HCT116 (cell line): ENCODE measurements at regions not wholly inside any gene's neighbourhood (a gene's known extent, or its start where the extent isn't known, plus 50 kb on each side); places are given as distances from the start of the nearest gene placed in this dataset.

Experiments
- ATAC-seq: fragments of 200-7000 bp; cut with Tn5 transposase; 2 replicates; pipeline ENCODE4 v1.9.1; 2020; ENCODE audit warnings: mild to moderate bottlenecking, moderate library complexity
- BruUV-seq: library from RNA; stranded (reverse); fragments of 400-500 nt; replicated peaks from 2 replicates; lab custom pipeline; 2021; lab: Mats Ljungman, UMichigan
- CTCF ChIA-PET: fragments of 300-600 bp; sonication (Branson Sonifier 250); formaldehyde crosslinking; loops from one replicate; lab custom pipeline; 2021; ENCODE audit warnings: antibody characterized with exemption; lab: Charles Lee
- POLR2A ChIA-PET: fragments of 300-600, 350-600 bp; sonication (Branson Sonifier 250); formaldehyde crosslinking; loops from one replicate; lab custom pipeline; 2021; ENCODE audit warnings: antibody characterized with exemption; lab: Charles Lee
- RAD21 ChIA-PET, 2 experiments: fragments of 300-600 bp; sonication (Branson Sonifier 250); formaldehyde crosslinking; loops; one replicate each; lab custom pipeline; 2023; ENCODE audit warnings: low total read pairs in 2 of 2; ENCODE audit not compliant: uncharacterized antibody in 2 of 2, unreplicated experiment in 2 of 2, low non-redundant PET in 1 of 2; lab: Charles Lee
- DNase-seq: peaks from one replicate; pipeline ENCODE4 v3.0.0-alpha.2; 2010; ENCODE audit warnings: low read depth, low spot score
- H2AFZ ChIP-seq: fragments of 200-600 bp; shearing (Covaris generic), sonication (generic); 2 replicates; pipeline ENCODE4 v1.6.1; 2017; ENCODE audit warnings: low read depth, mixed run types, mixed read lengths, antibody characterized with exemption, low read length; ENCODE audit not compliant: poor library complexity, severe bottlenecking
- H3K27ac ChIP-seq: 2 replicates; pipeline ENCODE4 v1.5.1; 2012; ENCODE audit warnings: low read depth, low read length
- H3K27me3 ChIP-seq: fragments of 200-600 bp; sonication (generic); 2 replicates; pipeline ENCODE4 v1.6.1; 2016; ENCODE audit warnings: mixed run types, low read length, mixed read lengths; ENCODE audit not compliant: insufficient read depth
- H3K36me3 ChIP-seq, 2 experiments: fragments of 200-500 bp in 1 of 2; fragments of 200-600 bp in 1 of 2; sonication (Bioruptor generic) in 1 of 2; sonication (generic) in 1 of 2; 2 replicates each; pipeline versions ENCODE4 v1.5.1 to v1.6.1; 2014 to 2016; ENCODE audit warnings: low read length in 2 of 2, inconsistent platforms in 1 of 2, mixed read lengths in 1 of 2, mixed run types in 1 of 2; ENCODE audit not compliant: insufficient read depth in 2 of 2, control insufficient read depth in 1 of 2
- H3K4me1 ChIP-seq, 2 experiments: fragments of 200-600 bp in 1 of 2; sonication (generic) in 1 of 2; 2 replicates each; pipeline versions ENCODE4 v1.5.1 to v1.6.1; 2012 to 2017; ENCODE audit warnings: low read length in 2 of 2, inconsistent platforms in 1 of 2, mild to moderate bottlenecking in 1 of 2, mixed read lengths in 1 of 2, mixed run types in 1 of 2, moderate library complexity in 1 of 2; ENCODE audit not compliant: insufficient read depth in 2 of 2, control insufficient read depth in 1 of 2
- H3K4me2 ChIP-seq: fragments of 200-600 bp; sonication (generic); 2 replicates; pipeline ENCODE4 v1.6.1; 2017; ENCODE audit warnings: mixed run types, low read length, mixed read lengths
- H3K4me3 ChIP-seq, 2 experiments: fragments of 200-600 bp in 1 of 2; sonication (generic) in 1 of 2; replicated peaks in 1 of 2; 2 replicates each; pipeline ENCODE4 v1.5.1; 2011 to 2016; ENCODE audit warnings: low read length in 2 of 2, control low read depth in 1 of 2, low read depth in 1 of 2, mild to moderate bottlenecking in 1 of 2, mixed read lengths in 1 of 2, mixed run types in 1 of 2
- H3K79me2 ChIP-seq: fragments of 200-600 bp; sonication (generic); 2 replicates; pipeline ENCODE4 v1.6.1; 2017; ENCODE audit warnings: mild to moderate bottlenecking, mixed run types, low read length, moderate library complexity, mixed read lengths; ENCODE audit not compliant: insufficient read depth
- H3K9ac ChIP-seq: fragments of 200-600 bp; sonication (generic); 2 replicates; pipeline ENCODE4 v1.6.1; 2016; ENCODE audit warnings: low read length, mixed read lengths
- H3K9me2 ChIP-seq: fragments of 200-600 bp; sonication (generic), shearing (Covaris generic); 2 replicates; pipeline ENCODE4 v1.6.1; 2017; ENCODE audit warnings: mixed run types, mild to moderate bottlenecking, moderate library complexity; ENCODE audit not compliant: insufficient read depth
- H3K9me3 ChIP-seq, 2 experiments: fragments of 200-500 bp in 1 of 2; fragments of 200-600 bp in 1 of 2; sonication (Bioruptor generic) in 1 of 2; sonication (generic) in 1 of 2; 2 replicates each; pipeline ENCODE4 v1.6.1; 2014 to 2017; ENCODE audit warnings: low read length in 2 of 2, mixed read lengths in 2 of 2, inconsistent platforms in 1 of 2, low read depth in 1 of 2, mild to moderate bottlenecking in 1 of 2, mixed run types in 1 of 2, moderate library complexity in 1 of 2; ENCODE audit not compliant: control insufficient read depth in 1 of 2, insufficient read depth in 1 of 2
- H4K20me1 ChIP-seq: fragments of 200-600 bp; sonication (generic), shearing (Covaris generic); 2 replicates; pipeline ENCODE4 v1.6.1; 2017; ENCODE audit warnings: mixed run types, mild to moderate bottlenecking, moderate library complexity; ENCODE audit not compliant: insufficient read depth
- ATF3 ChIP-seq: IDR thresholded peaks from 2 replicates; pipeline ENCODE4 v1.6.1; 2012
- CBX3 ChIP-seq: IDR thresholded peaks from 2 replicates; pipeline ENCODE4 v1.6.1; 2012; ENCODE audit warnings: low read depth
- CTCF ChIP-seq, 3 experiments: fragments of 200-600 bp in 1 of 3; sonication (generic) in 1 of 3; IDR thresholded peaks in 2 of 3; conservative IDR thresholded peaks in 1 of 3; 2 replicates each; pipeline ENCODE4 v1.5.1; 2012 to 2017; ENCODE audit warnings: low read depth in 2 of 3, low read length in 2 of 3, antibody characterized with exemption in 1 of 3, borderline replicate concordance in 1 of 3, control low read depth in 1 of 3, mild to moderate bottlenecking in 1 of 3, mixed read lengths in 1 of 3, mixed run types in 1 of 3, moderate library complexity in 1 of 3; ENCODE audit not compliant: insufficient read depth in 1 of 3
- EGR1 ChIP-seq: IDR thresholded peaks from 2 replicates; pipeline ENCODE4 v1.6.1; 2012; ENCODE audit warnings: low read depth
- ELF1 ChIP-seq: IDR thresholded peaks from 2 replicates; pipeline ENCODE4 v1.6.1; 2012; ENCODE audit warnings: low read depth, borderline replicate concordance
- EZH2phosphoT487 ChIP-seq: fragments of 200-600 bp; IDR thresholded peaks from 2 replicates; pipeline ENCODE4 v1.6.1; 2018; ENCODE audit warnings: antibody characterized with exemption, borderline replicate concordance
- JUND ChIP-seq: IDR thresholded peaks from 2 replicates; pipeline ENCODE4 v1.6.1; 2012
- POLR2A ChIP-seq: IDR thresholded peaks from 2 replicates; pipeline ENCODE4 v1.7.0; 2011; ENCODE audit warnings: borderline replicate concordance; ENCODE audit not compliant: insufficient read depth, insufficient read length; ENCODE audit errors: extremely low read depth
- SIN3A ChIP-seq: IDR thresholded peaks from 2 replicates; pipeline ENCODE4 v1.6.1; 2012; ENCODE audit warnings: low read depth
- SRF ChIP-seq: IDR thresholded peaks from 2 replicates; pipeline ENCODE4 v1.6.1; 2012; ENCODE audit warnings: low read depth
- TCF7L2 ChIP-seq: IDR thresholded peaks from 2 replicates; pipeline ENCODE4 v1.7.0; 2011; ENCODE audit warnings: borderline replicate concordance, inconsistent platforms; ENCODE audit not compliant: insufficient read depth, insufficient read length; ENCODE audit errors: extremely low read depth
- YY1 ChIP-seq: IDR thresholded peaks from 2 replicates; pipeline ENCODE4 v1.6.1; 2011; ENCODE audit warnings: low read length, low read depth, moderate library complexity, mild to moderate bottlenecking; ENCODE audit not compliant: insufficient replicate concordance; ENCODE audit errors: extremely low read depth
- ZBTB33 ChIP-seq: IDR thresholded peaks from 2 replicates; pipeline ENCODE4 v1.6.1; 2011; ENCODE audit warnings: mild to moderate bottlenecking, low read length, moderate library complexity; ENCODE audit not compliant: insufficient replicate concordance; ENCODE audit errors: extremely low read depth
- ZNF274 ChIP-seq: fragments of 200-500 bp; sonication (Bioruptor generic); IDR thresholded peaks from 2 replicates; pipeline ENCODE4 v1.6.1; 2014; ENCODE audit warnings: mild to moderate bottlenecking, low read depth, low read length, inconsistent platforms
- intact Hi-C: fragments of 100-400 bp; cut with micrococcal nuclease; formaldehyde crosslinking; loops from 2 replicates; pipeline ENCODE4 v1.10.0; 2022

- Histone ChIP-seq H3K79me2 (no peaks in the 10 kb centered on the region), H3K4me1 (no peaks in the 10 kb centered on the region), H3K4me2 (no peak overlapping the region), H2AFZ (no peak overlapping the region), H3K27me3 (no peaks in the 10 kb centered on the region), H3K9ac (no peak overlapping the region), H3K4me3 (no peak overlapping the region), H3K9me2 (no peaks in the 10 kb centered on the region), H3K36me3 (no peaks in the 10 kb centered on the region), H3K9me3 (peaks cover 17 to 19% of the 10 kb centered on the region in 2 experiments; a peak in 2 of 4 replicates), H3K27ac (no peak overlapping the region), H4K20me1 (no peaks in the 10 kb centered on the region)
- BruUV-seq = no TSS peak
- DNase-seq (no peak), ATAC-seq (no peak)
- POLR2A ChIA-PET = no interaction called here
- TF ChIP-seq SIN3A = no peak
- TF ChIP-seq ZNF274 = no peak
- intact Hi-C loops = no loop called here
- CTCF ChIA-PET = no interaction called here
- RAD21 ChIA-PET = no interaction called here
Measured at GRCh38 chr1:239240736-239241135, 145.6 kb upstream of the CHRM3 start.

- no peak for ATAC-seq
- Histone ChIP-seq H3K36me3 (no peaks in the 10 kb centered on the region), H3K27ac (no peak overlapping the region), H3K9me3 (peaks cover 11 to 19% of the 10 kb centered on the region in 2 experiments; a peak in 2 of 4 replicates), H3K79me2 (no peaks in the 10 kb centered on the region), H3K4me3 (no peak overlapping the region), H3K27me3 (no peaks in the 10 kb centered on the region), H3K9me2 (no peaks in the 10 kb centered on the region), H3K4me2 (no peak overlapping the region), H4K20me1 (no peaks in the 10 kb centered on the region), H2AFZ (no peak overlapping the region), H3K9ac (no peak overlapping the region), H3K4me1 (no peaks in the 10 kb centered on the region)
- no TSS peak for BruUV-seq
- intact Hi-C loops = no loop called here
- ChIA-PET RAD21 (no interaction called here), CTCF (no interaction called here), POLR2A (no interaction called here)
- no peak for DNase-seq
- TF ChIP-seq SIN3A = no peak
- TF ChIP-seq ATF3 = no peak
- TF ChIP-seq CBX3 = no peak
- TF ChIP-seq ELF1 = no peak
- TF ChIP-seq ZNF274 = no peak
- TF ChIP-seq EZH2phosphoT487 = no peak
- no peak for TF ChIP-seq CTCF (IDR thresholded peaks at IDR 0.05 in 2 of 3, conservative IDR thresholded peaks at IDR 0.05 in 1 of 3; ENCODE audit: borderline replicate concordance in 1 of 3, insufficient read depth in 1 of 3, low read depth in 2 of 3, low read length in 2 of 3)
- no peak for TF ChIP-seq SRF
- no peak for TF ChIP-seq TCF7L2
- no peak for TF ChIP-seq ZBTB33
- TF ChIP-seq EGR1 = no peak
- TF ChIP-seq YY1 = no peak
- no peak for TF ChIP-seq JUND
- no peak for TF ChIP-seq POLR2A
Measured at GRCh38 chr1:239239529-239239928, 146.8 kb upstream of the CHRM3 start.
